ENCODE measurements at regions not wholly inside any gene's neighbourhood (a gene's known extent, or its start where the extent isn't known, plus 50 kb on each side); places are given as distances from the start of the nearest gene placed in this dataset.

DNA sequence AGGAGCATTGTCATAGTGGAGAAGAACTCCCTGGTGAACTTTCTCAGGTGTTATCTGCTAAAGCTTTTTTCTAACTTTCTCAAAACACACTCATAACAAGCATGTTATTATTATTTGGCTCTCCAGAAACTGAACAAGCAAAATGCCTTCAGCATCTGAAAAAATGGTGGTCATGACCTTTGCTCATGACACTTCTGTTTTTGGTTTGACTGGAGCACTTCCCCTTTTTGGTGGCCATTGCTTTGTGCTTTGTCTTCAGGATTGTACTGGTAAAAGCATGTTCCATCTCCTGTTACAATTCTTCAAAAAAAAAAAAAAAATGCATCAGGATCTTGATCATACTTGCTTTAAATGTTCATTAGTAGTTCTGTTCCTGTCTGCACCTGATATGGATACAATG lies 1241.6 kb upstream of the USP15 start:
- intact Hi-C loops (cut with DNase I), result no loop called here
- no peak for DNase-seq (ENCODE audit: low spot score)
- Histone ChIP-seq H3K4me3 (no peak overlapping the region), H3K27me3 (replicated peaks; ENCODE audit: insufficient read depth) (no peaks in the 10 kb centered on the region), H3K4me1 (replicated peaks) (no peaks in the 10 kb centered on the region), H3K27ac (no peak overlapping the region), H3K9me3 (no peaks in the 10 kb centered on the region), H3K36me3 (no peaks in the 10 kb centered on the region)
- no peak for TF ChIP-seq POLR2AphosphoS5 (IDR thresholded peaks at IDR 0.05)
- no peak for TF ChIP-seq POLR2A (IDR thresholded peaks at IDR 0.05)
- TF ChIP-seq, protein P1, sequence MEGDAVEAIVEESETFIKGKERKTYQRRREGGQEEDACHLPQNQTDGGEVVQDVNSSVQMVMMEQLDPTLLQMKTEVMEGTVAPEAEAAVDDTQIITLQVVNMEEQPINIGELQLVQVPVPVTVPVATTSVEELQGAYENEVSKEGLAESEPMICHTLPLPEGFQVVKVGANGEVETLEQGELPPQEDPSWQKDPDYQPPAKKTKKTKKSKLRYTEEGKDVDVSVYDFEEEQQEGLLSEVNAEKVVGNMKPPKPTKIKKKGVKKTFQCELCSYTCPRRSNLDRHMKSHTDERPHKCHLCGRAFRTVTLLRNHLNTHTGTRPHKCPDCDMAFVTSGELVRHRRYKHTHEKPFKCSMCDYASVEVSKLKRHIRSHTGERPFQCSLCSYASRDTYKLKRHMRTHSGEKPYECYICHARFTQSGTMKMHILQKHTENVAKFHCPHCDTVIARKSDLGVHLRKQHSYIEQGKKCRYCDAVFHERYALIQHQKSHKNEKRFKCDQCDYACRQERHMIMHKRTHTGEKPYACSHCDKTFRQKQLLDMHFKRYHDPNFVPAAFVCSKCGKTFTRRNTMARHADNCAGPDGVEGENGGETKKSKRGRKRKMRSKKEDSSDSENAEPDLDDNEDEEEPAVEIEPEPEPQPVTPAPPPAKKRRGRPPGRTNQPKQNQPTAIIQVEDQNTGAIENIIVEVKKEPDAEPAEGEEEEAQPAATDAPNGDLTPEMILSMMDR (IDR thresholded peaks at IDR 0.05), result no peak

GRCh38 chr12:61023231-61023630 lies 1237.0 kb upstream of the USP15 start:
- no peak overlapping the region for H3K27ac ChIP-seq
- 85% methylated on average over 15 of the region's 15 CpGs for WGBS
- intact Hi-C loops (cut with DNase I), result no loop called here
- no peaks in the 10 kb centered on the region for H3K4me1 ChIP-seq (replicated peaks)
- H3K27me3 ChIP-seq (replicated peaks; ENCODE audit: insufficient read depth), result no peaks in the 10 kb centered on the region
- TF ChIP-seq POLR2A (IDR thresholded peaks at IDR 0.05) (no peak), POLR2AphosphoS5 (IDR thresholded peaks at IDR 0.05) (no peak)
- TF ChIP-seq, protein P1 (IDR thresholded peaks at IDR 0.05), result no peak
- no peaks in the 10 kb centered on the region for H3K36me3 ChIP-seq
- no peaks in the 10 kb centered on the region for H3K9me3 ChIP-seq
- DNase-seq (ENCODE audit: low spot score), result no peak
- H3K4me3 ChIP-seq, result no peak overlapping the region

DNA sequence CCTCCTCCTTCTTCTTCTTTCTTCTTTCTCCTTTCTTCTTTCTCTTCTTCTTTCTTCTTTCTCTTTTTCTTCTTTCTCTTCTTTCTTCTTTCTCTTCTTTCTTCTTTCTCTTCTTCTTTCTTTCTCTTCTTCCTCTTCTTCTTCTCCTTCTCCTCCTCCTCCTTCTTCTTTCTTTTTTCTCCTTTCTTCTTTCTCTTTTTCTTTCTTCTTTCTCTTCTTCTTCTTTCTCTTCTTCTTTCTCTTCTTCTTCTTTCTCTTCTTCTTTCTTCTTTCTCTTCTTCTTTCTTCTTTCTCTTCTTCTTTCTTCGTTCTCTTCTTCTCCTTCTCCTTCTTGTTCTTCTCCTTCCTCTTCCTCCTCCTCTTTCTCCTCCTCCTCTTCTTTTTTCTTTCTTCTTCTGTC lies 1230.7 kb upstream of the USP15 start:
- Histone ChIP-seq H3K27ac (no peak overlapping the region), H3K4me1 (replicated peaks) (no peaks in the 10 kb centered on the region), H3K36me3 (no peaks in the 10 kb centered on the region), H3K4me3 (no peak overlapping the region), H3K27me3 (replicated peaks; ENCODE audit: insufficient read depth) (no peaks in the 10 kb centered on the region), H3K9me3 (no peaks in the 10 kb centered on the region)
- intact Hi-C loops (cut with DNase I), result no loop called here
- DNase-seq (ENCODE audit: low spot score), result no peak
- TF ChIP-seq POLR2A (IDR thresholded peaks at IDR 0.05) (no peak), POLR2AphosphoS5 (IDR thresholded peaks at IDR 0.05) (no peak)
- TF ChIP-seq, protein P1 (IDR thresholded peaks at IDR 0.05), result no peak
- WGBS, result 76% methylated on average over 1 of the region's 1 CpG

DNA sequence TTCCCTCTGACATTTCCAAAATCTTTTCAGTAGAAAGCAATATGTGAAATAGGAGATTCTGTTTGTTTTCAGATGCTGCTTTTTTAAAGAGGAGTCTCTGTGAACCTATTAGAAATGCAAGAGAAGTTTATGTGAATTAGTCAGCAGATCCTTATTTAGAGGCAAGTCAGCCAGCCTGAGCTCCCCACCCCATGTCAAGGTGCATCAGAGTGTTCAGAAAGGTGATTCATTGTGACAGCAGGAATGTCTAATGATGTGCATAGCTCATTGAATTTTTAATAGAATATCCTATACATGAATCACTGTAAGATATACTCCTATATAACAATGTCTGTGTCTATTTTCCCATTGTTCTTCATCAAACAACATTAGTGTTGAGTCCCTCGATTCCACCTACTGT lies 1222.4 kb upstream of the USP15 start:
- TF ChIP-seq POLR2A (IDR thresholded peaks at IDR 0.05), result no peak
- TF ChIP-seq POLR2AphosphoS5 (IDR thresholded peaks at IDR 0.05), result no peak
- TF ChIP-seq, protein P1 (IDR thresholded peaks at IDR 0.05), result no peak
- intact Hi-C loops (cut with DNase I), result no loop called here
- no peak for DNase-seq (ENCODE audit: low spot score)
- 77% methylated on average over 1 of the region's 1 CpG for WGBS
- Histone ChIP-seq H3K4me3 (no peak overlapping the region), H3K9me3 (no peaks in the 10 kb centered on the region), H3K36me3 (no peaks in the 10 kb centered on the region), H3K27ac (no peak overlapping the region), H3K4me1 (replicated peaks) (no peaks in the 10 kb centered on the region), H3K27me3 (replicated peaks; ENCODE audit: insufficient read depth) (no peaks in the 10 kb centered on the region)

GRCh38 chr12:61043838-61044237 lies 1216.4 kb upstream of the USP15 start:
- 70% methylated on average over 3 of the region's 3 CpGs for WGBS
- Histone ChIP-seq H3K36me3 (no peaks in the 10 kb centered on the region), H3K27ac (no peak overlapping the region), H3K9me3 (no peaks in the 10 kb centered on the region), H3K4me3 (no peak overlapping the region), H3K27me3 (replicated peaks; ENCODE audit: insufficient read depth) (no peaks in the 10 kb centered on the region), H3K4me1 (replicated peaks) (no peaks in the 10 kb centered on the region)
- TF ChIP-seq POLR2AphosphoS5 (IDR thresholded peaks at IDR 0.05) (no peak), POLR2A (IDR thresholded peaks at IDR 0.05) (no peak)
- TF ChIP-seq, protein P1 (IDR thresholded peaks at IDR 0.05), result no peak
- intact Hi-C loops (cut with DNase I), result no loop called here
- no peak for DNase-seq (ENCODE audit: low spot score)

Measured in prostate gland (tissue), 2 donors.